GM19023 (cell line): ENCODE measurements at regions not wholly inside any gene's neighbourhood (a gene's known extent, or its start where the extent isn't known, plus 50 kb on each side); places are given as distances from the start of the nearest gene placed in this dataset.

ENCODE experiments used
- ATAC-seq: cut with Tn5 transposase; IDR thresholded peaks from one replicate; pipeline ENCODE4 v1.9.1; 2021; ENCODE audit warnings: mild to moderate bottlenecking, moderate library complexity; ENCODE audit not compliant: unreplicated experiment

GRCh38 chr2:19725392-19725791, 176.4 kb downstream of the TTC32 start:
- ATAC-seq: no peak

GRCh38 chr2:19723021-19723420, 178.8 kb downstream of the TTC32 start:
- no peak for ATAC-seq

GRCh38 chr2:19722531-19722971, 179.2 kb downstream of the TTC32 start:
- no peak for ATAC-seq

GRCh38 chr2:19720306-19720705, 181.5 kb downstream of the TTC32 start:
- ATAC-seq: no peak

GRCh38 chr2:19719540-19719939, 182.2 kb downstream of the TTC32 start:
- ATAC-seq: no peak

GRCh38 chr2:19717446-19717845, 184.3 kb downstream of the TTC32 start:
- no peak for ATAC-seq

- no peak for ATAC-seq
Measured at GRCh38 chr2:19714926-19715325, 186.9 kb downstream of the TTC32 start.

GRCh38 chr2:19712850-19713249, 188.9 kb downstream of the TTC32 start:
- no peak for ATAC-seq

GRCh38 chr2:19711470-19712372, 190.1 kb downstream of the TTC32 start:
- ATAC-seq: no peak

GRCh38 chr2:19710230-19710629, 191.6 kb downstream of the TTC32 start:
- no peak for ATAC-seq

GRCh38 chr2:19709553-19709952, 192.2 kb downstream of the TTC32 start:
- no peak for ATAC-seq

GRCh38 chr2:19708776-19709175, 193.0 kb downstream of the TTC32 start:
- ATAC-seq: no peak

- ATAC-seq: no peak
Measured at GRCh38 chr2:19706332-19706731, 195.5 kb downstream of the TTC32 start.

- ATAC-seq: no peak
Measured at GRCh38 chr2:19702267-19702666, 199.5 kb downstream of the TTC32 start.

- no peak for ATAC-seq
Measured at GRCh38 chr2:19700861-19701585, 200.8 kb downstream of the TTC32 start.

GRCh38 chr2:19697131-19697530, 204.7 kb downstream of the TTC32 start:
- ATAC-seq: no peak

GRCh38 chr2:19695706-19696105, 206.1 kb downstream of the TTC32 start:
- no peak for ATAC-seq

GRCh38 chr2:19691892-19692291, 209.9 kb downstream of the TTC32 start:
- no peak for ATAC-seq

- ATAC-seq: no peak
Measured at GRCh38 chr2:19690429-19690828, 211.4 kb downstream of the TTC32 start.

- no peak for ATAC-seq
Measured at GRCh38 chr2:19689646-19690168, 212.1 kb downstream of the TTC32 start.

GRCh38 chr2:19688059-19688458, 213.7 kb downstream of the TTC32 start:
- ATAC-seq: no peak
